GM12872 (cell line): ENCODE measurements at regions not wholly inside any gene's neighbourhood (a gene's known extent, or its start where the extent isn't known, plus 50 kb on each side); places are given as distances from the start of the nearest gene placed in this dataset.

Experiments
- CTCF ChIP-seq: IDR thresholded peaks from 3 replicates; pipeline ENCODE4 v1.5.1; 2011; ENCODE audit warnings: low read depth, mild to moderate bottlenecking, low read length, moderate library complexity; ENCODE audit not compliant: insufficient read depth

GRCh38 chr16:64394061-64394460, 727.8 kb downstream of the CDH11 start:
- no peak for TF ChIP-seq CTCF

GRCh38 chr16:64392456-64392855, 729.4 kb downstream of the CDH11 start:
- TF ChIP-seq CTCF: no peak

- TF ChIP-seq CTCF: no peak
These were observed 730.7 kb downstream of the CDH11 start for GRCh38 chr16:64391063-64391600.

GRCh38 chr16:64390102-64390501, 731.8 kb downstream of the CDH11 start:
- TF ChIP-seq CTCF: no peak

GRCh38 chr16:64384636-64385035, 737.2 kb downstream of the CDH11 start:
- TF ChIP-seq CTCF: no peak

GRCh38 chr16:64381979-64382378, 739.9 kb downstream of the CDH11 start:
- no peak for TF ChIP-seq CTCF

GRCh38 chr16:64380751-64381150, 741.1 kb downstream of the CDH11 start:
- TF ChIP-seq CTCF: no peak
